HCT116 (cell line): ENCODE measurements at regions not wholly inside any gene's neighbourhood (a gene's known extent, or its start where the extent isn't known, plus 50 kb on each side); places are given as distances from the start of the nearest gene placed in this dataset.

Source experiments
- EZH2 ChIP-seq: fragments of 200-600 bp; sonication (generic); IDR thresholded peaks from 2 replicates; pipeline ENCODE4 v1.6.1; 2017; ENCODE audit warnings: antibody characterized with exemption, mixed run types
- POLR2A ChIP-seq: IDR thresholded peaks from 2 replicates; pipeline ENCODE4 v1.7.0; 2011; ENCODE audit warnings: borderline replicate concordance; ENCODE audit not compliant: insufficient read depth, insufficient read length; ENCODE audit errors: extremely low read depth
- POLR2AphosphoS5 ChIP-seq: IDR thresholded peaks from 2 replicates; pipeline ENCODE4 v1.6.1; 2011; ENCODE audit warnings: mild to moderate bottlenecking, low read depth, low read length, moderate library complexity
- SRF ChIP-seq: IDR thresholded peaks from 2 replicates; pipeline ENCODE4 v1.6.1; 2012; ENCODE audit warnings: low read depth
- YY1 ChIP-seq: IDR thresholded peaks from 2 replicates; pipeline ENCODE4 v1.6.1; 2011; ENCODE audit warnings: low read length, low read depth, moderate library complexity, mild to moderate bottlenecking; ENCODE audit not compliant: insufficient replicate concordance; ENCODE audit errors: extremely low read depth
- TF ChIP-seq, protein P1 (sequence below): IDR thresholded peaks from 2 replicates; pipeline ENCODE4 v1.6.1; 2012
- TF ChIP-seq, protein P2 (sequence below), 3 experiments: fragments of 200-600 bp in 1 of 3; sonication (generic) in 1 of 3; IDR thresholded peaks in 2 of 3; conservative IDR thresholded peaks in 1 of 3; 2 replicates each; pipeline ENCODE4 v1.5.1; 2012 to 2017; ENCODE audit warnings: low read depth in 2 of 3, low read length in 2 of 3, antibody characterized with exemption in 1 of 3, borderline replicate concordance in 1 of 3, control low read depth in 1 of 3, mild to moderate bottlenecking in 1 of 3, mixed read lengths in 1 of 3, mixed run types in 1 of 3, moderate library complexity in 1 of 3; ENCODE audit not compliant: insufficient read depth in 1 of 3
- TF ChIP-seq, protein P3 (sequence below): IDR thresholded peaks from 2 replicates; pipeline ENCODE4 v1.6.1; 2011; ENCODE audit warnings: mild to moderate bottlenecking, low read length, moderate library complexity; ENCODE audit not compliant: insufficient replicate concordance; ENCODE audit errors: extremely low read depth

DNA sequence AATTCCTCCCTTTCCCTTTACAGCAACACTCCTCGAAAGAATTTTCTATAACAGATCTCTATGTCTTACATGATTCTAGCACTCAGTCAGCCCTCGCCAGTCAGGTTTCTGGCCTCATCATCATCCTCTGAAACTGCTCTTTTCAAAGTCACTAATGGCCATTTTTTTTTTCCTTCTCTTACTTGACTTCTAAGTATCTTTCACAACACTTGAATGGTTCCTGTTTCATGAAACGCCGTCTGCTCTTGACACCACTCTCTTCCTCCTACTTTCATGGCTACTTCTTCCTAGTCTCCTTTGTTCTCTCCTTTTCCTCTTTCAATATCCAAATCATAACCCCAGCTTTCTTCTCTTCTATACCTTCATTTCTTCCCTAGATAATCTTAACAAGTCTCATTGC lies 100.5 kb upstream of the NRP1 start:
- TF ChIP-seq, protein P1, sequence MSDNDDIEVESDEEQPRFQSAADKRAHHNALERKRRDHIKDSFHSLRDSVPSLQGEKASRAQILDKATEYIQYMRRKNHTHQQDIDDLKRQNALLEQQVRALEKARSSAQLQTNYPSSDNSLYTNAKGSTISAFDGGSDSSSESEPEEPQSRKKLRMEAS, result no peak
- TF ChIP-seq YY1 (no peak), EZH2 (no peak), SRF (no peak), POLR2A (no peak), POLR2AphosphoS5 (no peak)
- TF ChIP-seq, protein P2, sequence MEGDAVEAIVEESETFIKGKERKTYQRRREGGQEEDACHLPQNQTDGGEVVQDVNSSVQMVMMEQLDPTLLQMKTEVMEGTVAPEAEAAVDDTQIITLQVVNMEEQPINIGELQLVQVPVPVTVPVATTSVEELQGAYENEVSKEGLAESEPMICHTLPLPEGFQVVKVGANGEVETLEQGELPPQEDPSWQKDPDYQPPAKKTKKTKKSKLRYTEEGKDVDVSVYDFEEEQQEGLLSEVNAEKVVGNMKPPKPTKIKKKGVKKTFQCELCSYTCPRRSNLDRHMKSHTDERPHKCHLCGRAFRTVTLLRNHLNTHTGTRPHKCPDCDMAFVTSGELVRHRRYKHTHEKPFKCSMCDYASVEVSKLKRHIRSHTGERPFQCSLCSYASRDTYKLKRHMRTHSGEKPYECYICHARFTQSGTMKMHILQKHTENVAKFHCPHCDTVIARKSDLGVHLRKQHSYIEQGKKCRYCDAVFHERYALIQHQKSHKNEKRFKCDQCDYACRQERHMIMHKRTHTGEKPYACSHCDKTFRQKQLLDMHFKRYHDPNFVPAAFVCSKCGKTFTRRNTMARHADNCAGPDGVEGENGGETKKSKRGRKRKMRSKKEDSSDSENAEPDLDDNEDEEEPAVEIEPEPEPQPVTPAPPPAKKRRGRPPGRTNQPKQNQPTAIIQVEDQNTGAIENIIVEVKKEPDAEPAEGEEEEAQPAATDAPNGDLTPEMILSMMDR (IDR thresholded peaks at IDR 0.05 in 2 of 3, conservative IDR thresholded peaks at IDR 0.05 in 1 of 3; ENCODE audit: borderline replicate concordance in 1 of 3, insufficient read depth in 1 of 3, low read depth in 2 of 3, low read length in 2 of 3), result no peak
- TF ChIP-seq, protein P3, sequence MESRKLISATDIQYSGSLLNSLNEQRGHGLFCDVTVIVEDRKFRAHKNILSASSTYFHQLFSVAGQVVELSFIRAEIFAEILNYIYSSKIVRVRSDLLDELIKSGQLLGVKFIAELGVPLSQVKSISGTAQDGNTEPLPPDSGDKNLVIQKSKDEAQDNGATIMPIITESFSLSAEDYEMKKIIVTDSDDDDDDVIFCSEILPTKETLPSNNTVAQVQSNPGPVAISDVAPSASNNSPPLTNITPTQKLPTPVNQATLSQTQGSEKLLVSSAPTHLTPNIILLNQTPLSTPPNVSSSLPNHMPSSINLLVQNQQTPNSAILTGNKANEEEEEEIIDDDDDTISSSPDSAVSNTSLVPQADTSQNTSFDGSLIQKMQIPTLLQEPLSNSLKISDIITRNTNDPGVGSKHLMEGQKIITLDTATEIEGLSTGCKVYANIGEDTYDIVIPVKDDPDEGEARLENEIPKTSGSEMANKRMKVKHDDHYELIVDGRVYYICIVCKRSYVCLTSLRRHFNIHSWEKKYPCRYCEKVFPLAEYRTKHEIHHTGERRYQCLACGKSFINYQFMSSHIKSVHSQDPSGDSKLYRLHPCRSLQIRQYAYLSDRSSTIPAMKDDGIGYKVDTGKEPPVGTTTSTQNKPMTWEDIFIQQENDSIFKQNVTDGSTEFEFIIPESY, result no peak
